Nephron (organoid): ENCODE measurements at regions not wholly inside any gene's neighbourhood (a gene's known extent, or its start where the extent isn't known, plus 50 kb on each side); places are given as distances from the start of the nearest gene placed in this dataset.

ENCODE experiments used
- H3K27ac Mint-ChIP-seq, 3 experiments: 2 replicates each; pipeline ENCODE4 v1.8.0; 2020; ENCODE audit warnings: mixed read lengths in 3 of 3, mild to moderate bottlenecking in 2 of 3, moderate library complexity in 1 of 3
- H3K27me3 Mint-ChIP-seq: 2 replicates; pipeline ENCODE4 v1.8.0; 2021; ENCODE audit warnings: low read depth, mild to moderate bottlenecking, moderate library complexity, mixed read lengths
- H3K36me3 Mint-ChIP-seq: 2 replicates; pipeline ENCODE4 v1.8.0; 2020; ENCODE audit warnings: low read depth, mixed read lengths
- H3K4me1 Mint-ChIP-seq: 2 replicates; pipeline ENCODE4 v1.8.0; 2020; ENCODE audit warnings: mixed read lengths
- H3K4me3 Mint-ChIP-seq, 3 experiments: 2 replicates each; pipeline ENCODE4 v1.8.0; 2020; ENCODE audit warnings: mild to moderate bottlenecking in 3 of 3, mixed read lengths in 3 of 3, moderate library complexity in 2 of 3
- H3K9me3 Mint-ChIP-seq: 2 replicates; pipeline ENCODE4 v1.8.0; 2020; ENCODE audit warnings: mixed read lengths
- CTCF ChIP-seq, 3 experiments: fragments of 200-600 bp; sonication (generic); IDR thresholded peaks; one replicate each; pipeline ENCODE4 v1.5.0; 2021; ENCODE audit warnings: antibody characterized with exemption in 3 of 3; ENCODE audit not compliant: unreplicated experiment in 3 of 3

DNA sequence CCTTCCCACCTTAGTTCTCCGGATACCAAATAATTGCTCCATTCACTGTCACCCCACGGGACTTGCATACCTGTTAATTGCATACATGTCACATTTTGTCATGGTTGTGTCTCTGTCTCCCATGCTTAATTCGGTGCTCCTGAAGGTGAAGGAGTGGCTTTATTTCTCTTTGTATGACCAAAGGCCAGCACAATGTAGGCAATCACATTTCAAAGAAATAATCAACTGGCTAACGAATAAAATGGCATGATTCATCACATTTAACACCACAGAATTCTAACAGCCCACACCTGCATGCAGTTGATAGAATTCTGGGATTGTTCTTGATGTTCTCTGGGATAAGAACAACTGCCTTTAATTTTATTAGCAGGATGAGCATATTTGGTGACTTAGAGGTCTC is 59.3 kb downstream of the ATXN3L start:
- Mint-ChIP-seq H3K4me3 (no peak overlapping the region), H3K4me1 (peaks cover 7% of the 10 kb centered on the region), H3K36me3 (no peaks in the 10 kb centered on the region), H3K27ac (no peak overlapping the region), H3K9me3 (peaks cover 15% of the 10 kb centered on the region), H3K27me3 (no peaks in the 10 kb centered on the region)
- no peak for TF ChIP-seq CTCF (IDR thresholded peaks at IDR 0.05; ENCODE audit: unreplicated experiment in 3 of 3)

DNA sequence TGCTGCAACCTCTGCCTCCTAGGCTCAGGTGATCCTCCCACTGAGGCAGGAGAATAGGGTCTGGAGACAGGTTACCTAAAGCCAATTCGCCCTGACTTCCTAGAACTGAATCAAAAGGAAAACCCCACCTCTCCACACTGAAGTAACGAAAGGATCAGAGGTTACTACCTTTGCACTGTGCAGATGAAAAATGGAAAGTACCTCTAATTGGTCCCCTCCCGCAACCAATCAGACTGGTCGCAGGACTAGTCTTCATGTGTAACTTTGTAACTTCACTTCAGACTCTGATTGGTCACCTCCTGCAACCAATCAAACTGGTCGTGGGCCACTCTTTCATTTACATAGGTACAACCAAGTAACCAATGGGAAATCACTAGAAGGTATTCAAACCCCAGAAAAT is 61.1 kb downstream of the ATXN3L start:
- peaks cover 18% of the 10 kb centered on the region for H3K9me3 Mint-ChIP-seq
- H3K4me3 Mint-ChIP-seq = no peak overlapping the region
- H3K4me1 Mint-ChIP-seq = peaks cover 6% of the 10 kb centered on the region
- H3K27ac Mint-ChIP-seq = no peak overlapping the region
- no peak for TF ChIP-seq CTCF (IDR thresholded peaks at IDR 0.05; ENCODE audit: unreplicated experiment in 3 of 3)
- no peaks in the 10 kb centered on the region for H3K36me3 Mint-ChIP-seq
- H3K27me3 Mint-ChIP-seq = no peaks in the 10 kb centered on the region

GRCh38 chrX:13258052-13258444 is 61.8 kb downstream of the ATXN3L start:
- Mint-ChIP-seq H3K36me3 (no peaks in the 10 kb centered on the region), H3K27me3 (no peaks in the 10 kb centered on the region), H3K4me3 (no peak overlapping the region), H3K4me1 (no peaks in the 10 kb centered on the region), H3K27ac (no peak overlapping the region), H3K9me3 (peaks cover 22% of the 10 kb centered on the region)
- no peak for TF ChIP-seq CTCF (IDR thresholded peaks at IDR 0.05; ENCODE audit: unreplicated experiment in 3 of 3)

DNA sequence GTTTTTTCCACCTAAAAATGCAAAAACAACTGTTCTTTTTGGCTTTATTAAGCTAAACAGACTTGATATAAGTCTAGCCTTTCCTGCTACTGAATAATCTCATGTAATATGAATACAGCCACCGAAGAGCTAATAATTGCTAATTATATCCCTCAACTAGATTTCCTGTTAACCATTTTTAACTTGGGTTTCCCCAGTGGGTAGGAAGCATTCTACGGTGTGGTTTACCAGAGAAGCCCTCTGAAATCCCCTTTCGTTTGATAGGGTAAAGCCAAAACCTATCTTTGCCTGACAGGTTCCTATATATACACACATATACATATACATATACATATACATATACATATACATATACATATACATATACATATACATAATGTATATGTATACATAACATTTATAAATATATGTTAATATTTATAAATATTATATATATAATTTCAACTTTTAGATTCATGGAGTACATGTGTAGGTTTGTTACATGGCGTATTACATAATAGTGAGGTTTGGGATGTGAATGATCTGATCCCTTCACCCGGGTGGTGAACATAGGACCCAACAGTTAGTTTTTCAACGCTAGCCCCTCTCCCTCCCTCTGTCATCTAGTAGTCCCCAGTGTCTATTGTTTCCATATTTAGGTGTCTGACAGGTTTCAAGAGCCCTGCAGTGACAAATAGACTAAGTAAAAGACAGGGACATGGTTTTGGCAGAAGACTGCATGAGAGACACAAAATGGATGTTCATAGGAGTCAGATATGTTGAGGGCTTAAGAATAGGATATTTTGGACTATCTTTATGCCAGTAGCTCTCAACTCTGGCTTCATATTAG is 62.4 kb downstream of the ATXN3L start:
- Mint-ChIP-seq H3K36me3 (no peaks in the 10 kb centered on the region), H3K9me3 (peaks cover 24% of the 10 kb centered on the region), H3K4me3 (no peak overlapping the region)

DNA sequence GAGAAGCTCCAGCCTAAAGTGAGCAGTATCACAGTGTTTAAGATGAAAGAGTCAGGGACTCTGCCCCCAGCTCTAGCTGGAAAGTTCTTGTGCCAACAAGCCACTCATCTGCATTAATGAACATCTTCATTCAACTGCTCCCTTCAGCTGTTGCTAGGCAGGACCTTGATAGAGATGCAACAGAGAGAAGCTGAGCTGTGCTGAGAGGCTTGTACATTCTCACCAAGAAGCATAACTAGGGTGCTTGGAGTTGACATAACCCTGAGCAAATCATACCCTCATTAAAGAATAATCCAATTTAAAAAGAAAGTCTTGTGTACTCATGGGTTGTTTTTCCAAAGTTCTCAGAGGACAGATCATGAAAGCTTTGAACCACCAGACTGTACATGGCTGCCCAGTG is 63.2 kb downstream of the ATXN3L start:
- Mint-ChIP-seq H3K4me3 (no peak overlapping the region), H3K27ac (peak overlapping the region in 1 of 3 experiments; percentile 58), H3K36me3 (no peaks in the 10 kb centered on the region), H3K27me3 (no peaks in the 10 kb centered on the region), H3K9me3 (peaks cover 24% of the 10 kb centered on the region), H3K4me1 (no peaks in the 10 kb centered on the region)
- no peak for TF ChIP-seq CTCF (IDR thresholded peaks at IDR 0.05; ENCODE audit: unreplicated experiment in 3 of 3)

More for the DNA sequence above, 62.4 kb downstream of the ATXN3L start:
- Mint-ChIP-seq H3K27me3 (no peaks in the 10 kb centered on the region), H3K4me1 (no peaks in the 10 kb centered on the region), H3K27ac (peak overlapping the region in 1 of 3 experiments; percentile 58)
- no peak for TF ChIP-seq CTCF (IDR thresholded peaks at IDR 0.05; ENCODE audit: unreplicated experiment in 3 of 3)

DNA sequence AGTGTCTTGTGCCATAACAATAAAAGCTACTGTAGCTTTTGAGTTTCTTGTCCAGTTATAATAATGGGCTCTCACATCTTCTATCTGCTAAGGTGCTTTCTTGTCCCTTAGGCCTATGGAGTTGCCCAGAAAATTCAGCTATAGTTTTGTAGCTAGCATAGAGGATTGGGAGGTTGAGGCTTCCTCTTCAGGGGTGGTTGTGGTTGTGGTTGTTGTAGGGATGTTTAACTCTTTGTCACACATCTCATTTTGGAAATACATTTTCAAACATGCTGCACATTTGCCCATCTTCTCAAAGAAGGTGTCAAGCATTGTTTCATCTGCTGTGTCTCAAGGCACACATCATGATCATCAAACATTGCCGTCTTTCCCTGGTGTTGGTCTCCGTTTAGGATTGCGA is 65.0 kb downstream of the ATXN3L start:
- Mint-ChIP-seq H3K9me3 (peaks cover 23% of the 10 kb centered on the region), H3K27ac (no peak overlapping the region), H3K4me3 (no peak overlapping the region), H3K36me3 (no peaks in the 10 kb centered on the region), H3K4me1 (peaks cover 10% of the 10 kb centered on the region), H3K27me3 (no peaks in the 10 kb centered on the region)
- no peak for TF ChIP-seq CTCF (IDR thresholded peaks at IDR 0.05; ENCODE audit: unreplicated experiment in 3 of 3)
